ENCODE measurements at regions not wholly inside any gene's neighbourhood (a gene's known extent, or its start where the extent isn't known, plus 50 kb on each side); places are given as distances from the start of the nearest gene placed in this dataset.

DNA sequence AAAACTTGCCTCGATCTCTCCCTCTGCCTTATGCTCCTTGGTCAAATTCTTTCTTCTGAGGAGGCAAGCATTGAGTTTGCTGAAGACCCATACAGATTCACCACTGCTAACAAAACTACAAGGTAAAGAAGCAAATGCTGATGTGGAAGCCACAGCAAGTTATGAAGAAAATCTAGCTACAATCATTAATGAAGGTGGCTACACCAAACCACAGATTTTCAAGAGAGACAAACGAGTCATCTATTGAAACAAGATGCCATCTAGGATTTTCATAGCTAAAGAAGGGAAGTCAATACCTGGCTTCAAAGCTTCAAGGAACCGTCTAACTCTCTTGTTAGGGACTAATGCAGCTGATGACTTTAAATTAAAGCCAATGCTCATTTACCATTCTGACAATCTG lies 203.2 kb downstream of the METTL4 start:
- TF ChIP-seq, protein P1, sequence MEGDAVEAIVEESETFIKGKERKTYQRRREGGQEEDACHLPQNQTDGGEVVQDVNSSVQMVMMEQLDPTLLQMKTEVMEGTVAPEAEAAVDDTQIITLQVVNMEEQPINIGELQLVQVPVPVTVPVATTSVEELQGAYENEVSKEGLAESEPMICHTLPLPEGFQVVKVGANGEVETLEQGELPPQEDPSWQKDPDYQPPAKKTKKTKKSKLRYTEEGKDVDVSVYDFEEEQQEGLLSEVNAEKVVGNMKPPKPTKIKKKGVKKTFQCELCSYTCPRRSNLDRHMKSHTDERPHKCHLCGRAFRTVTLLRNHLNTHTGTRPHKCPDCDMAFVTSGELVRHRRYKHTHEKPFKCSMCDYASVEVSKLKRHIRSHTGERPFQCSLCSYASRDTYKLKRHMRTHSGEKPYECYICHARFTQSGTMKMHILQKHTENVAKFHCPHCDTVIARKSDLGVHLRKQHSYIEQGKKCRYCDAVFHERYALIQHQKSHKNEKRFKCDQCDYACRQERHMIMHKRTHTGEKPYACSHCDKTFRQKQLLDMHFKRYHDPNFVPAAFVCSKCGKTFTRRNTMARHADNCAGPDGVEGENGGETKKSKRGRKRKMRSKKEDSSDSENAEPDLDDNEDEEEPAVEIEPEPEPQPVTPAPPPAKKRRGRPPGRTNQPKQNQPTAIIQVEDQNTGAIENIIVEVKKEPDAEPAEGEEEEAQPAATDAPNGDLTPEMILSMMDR (IDR thresholded peaks at IDR 0.05; ENCODE audit: insufficient read depth, low read length, severe bottlenecking): no peak
- DNase-seq (ENCODE audit: low read depth) (no peak), FAIRE-seq (no peak)
- Histone ChIP-seq H3K27me3 (ENCODE audit: control insufficient read depth, insufficient read depth, low read length) (no peaks in the 10 kb centered on the region), H3K36me3 (ENCODE audit: control insufficient read depth, insufficient read depth, low read length) (no peaks in the 10 kb centered on the region), H3K4me3 (ENCODE audit: low read depth, low read length) (no peak overlapping the region)

DNA sequence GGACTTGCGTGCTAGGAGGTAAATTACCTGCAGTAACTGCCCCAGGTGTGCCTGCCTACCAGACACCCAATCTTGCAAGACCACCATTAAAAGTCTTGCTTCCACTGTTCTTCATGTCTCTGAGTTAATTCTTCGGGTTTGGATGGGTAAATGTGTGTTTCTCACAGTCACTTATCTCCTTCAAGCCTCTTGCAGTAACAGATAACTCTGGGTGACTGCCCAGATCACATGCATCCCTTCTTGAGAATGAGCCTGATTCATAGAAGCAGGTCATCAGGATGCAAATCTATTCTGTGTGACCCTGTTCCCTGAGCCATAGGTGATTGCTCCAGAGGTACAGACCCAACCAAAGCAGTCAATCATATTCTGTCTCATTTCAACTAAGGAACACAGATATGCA lies 194.6 kb downstream of the METTL4 start:
- no peak for FAIRE-seq
- H3K4me3 ChIP-seq (ENCODE audit: low read depth, low read length): no peak overlapping the region
- DNase-seq (ENCODE audit: low read depth): no peak
- TF ChIP-seq, protein P1 (IDR thresholded peaks at IDR 0.05; ENCODE audit: insufficient read depth, low read length, severe bottlenecking): no peak
- H3K36me3 ChIP-seq (ENCODE audit: control insufficient read depth, insufficient read depth, low read length): no peaks in the 10 kb centered on the region
- no peaks in the 10 kb centered on the region for H3K27me3 ChIP-seq (ENCODE audit: control insufficient read depth, insufficient read depth, low read length)

GRCh38 chr18:2380101-2380500 lies 191.2 kb downstream of the METTL4 start:
- no peak for DNase-seq (ENCODE audit: low read depth)
- H3K27me3 ChIP-seq (ENCODE audit: control insufficient read depth, insufficient read depth, low read length): no peaks in the 10 kb centered on the region
- no peak for FAIRE-seq
- no peaks in the 10 kb centered on the region for H3K36me3 ChIP-seq (ENCODE audit: control insufficient read depth, insufficient read depth, low read length)
- TF ChIP-seq, protein P1 (IDR thresholded peaks at IDR 0.05; ENCODE audit: insufficient read depth, low read length, severe bottlenecking): no peak
- no peak overlapping the region for H3K4me3 ChIP-seq (ENCODE audit: low read depth, low read length)

DNA sequence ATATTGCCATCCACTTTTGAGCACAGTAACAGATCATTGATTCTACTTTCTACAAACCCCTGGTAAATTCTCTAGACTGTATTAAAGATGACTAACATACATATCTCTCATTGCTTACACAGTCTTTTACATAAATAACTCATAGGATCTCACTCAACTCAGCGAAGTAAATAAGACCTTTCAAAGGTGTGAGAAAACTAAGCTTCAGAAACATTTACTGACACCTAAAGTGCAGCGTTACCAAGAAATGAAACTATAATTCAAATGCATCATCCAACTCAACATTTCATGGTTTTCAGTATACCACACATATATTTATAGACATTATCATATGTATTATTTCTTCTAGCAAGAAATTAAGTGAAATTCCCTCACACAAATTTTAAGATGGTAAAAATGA lies 189.8 kb downstream of the METTL4 start:
- DNase-seq (ENCODE audit: low read depth): no peak
- TF ChIP-seq, protein P1 (IDR thresholded peaks at IDR 0.05; ENCODE audit: insufficient read depth, low read length, severe bottlenecking): no peak
- Histone ChIP-seq H3K36me3 (ENCODE audit: control insufficient read depth, insufficient read depth, low read length) (no peaks in the 10 kb centered on the region), H3K27me3 (ENCODE audit: control insufficient read depth, insufficient read depth, low read length) (no peaks in the 10 kb centered on the region), H3K4me3 (ENCODE audit: low read depth, low read length) (no peak overlapping the region)
- no peak for FAIRE-seq

- TF ChIP-seq, protein P1 (IDR thresholded peaks at IDR 0.05; ENCODE audit: insufficient read depth, low read length, severe bottlenecking): no peak
- no peaks in the 10 kb centered on the region for H3K36me3 ChIP-seq (ENCODE audit: control insufficient read depth, insufficient read depth, low read length)
- FAIRE-seq (no peak), DNase-seq (ENCODE audit: low read depth) (no peak)
- no peaks in the 10 kb centered on the region for H3K27me3 ChIP-seq (ENCODE audit: control insufficient read depth, insufficient read depth, low read length)
- H3K4me3 ChIP-seq (ENCODE audit: low read depth, low read length): no peak overlapping the region
These were observed 183.7 kb downstream of the METTL4 start for GRCh38 chr18:2387588-2387987.

DNA sequence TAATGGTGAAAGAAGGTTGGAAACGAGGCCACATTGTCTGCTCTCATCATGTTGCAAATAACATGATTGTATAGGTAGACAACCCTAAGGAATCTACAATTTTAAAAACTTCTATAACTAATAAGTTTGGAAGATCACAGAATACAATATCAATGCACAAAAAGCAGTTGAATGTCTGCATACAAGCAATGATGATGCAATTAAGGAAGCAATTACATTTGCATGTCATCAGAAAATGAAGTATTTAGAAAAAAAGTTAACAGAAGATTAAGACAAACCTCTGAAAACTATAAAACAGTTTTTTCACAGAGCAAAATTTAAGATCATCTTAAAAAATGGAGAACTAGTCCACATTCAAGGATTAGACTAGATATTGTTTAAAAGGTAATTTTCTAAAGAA lies 181.1 kb downstream of the METTL4 start:
- TF ChIP-seq, protein P1 (IDR thresholded peaks at IDR 0.05; ENCODE audit: insufficient read depth, low read length, severe bottlenecking): no peak
- no peak for DNase-seq (ENCODE audit: low read depth)
- H3K27me3 ChIP-seq (ENCODE audit: control insufficient read depth, insufficient read depth, low read length): no peaks in the 10 kb centered on the region
- H3K36me3 ChIP-seq (ENCODE audit: control insufficient read depth, insufficient read depth, low read length): no peaks in the 10 kb centered on the region
- FAIRE-seq: no peak
- no peak overlapping the region for H3K4me3 ChIP-seq (ENCODE audit: low read depth, low read length)

Data from bronchial epithelial cell (primary cell).